ENCODE measurements at regions not wholly inside any gene's neighbourhood (a gene's known extent, or its start where the extent isn't known, plus 50 kb on each side); places are given as distances from the start of the nearest gene placed in this dataset.

GRCh38 chr2:167401309-167401708 lies 513.0 kb downstream of the XIRP2 start:
- H3K27ac ChIP-seq, result no peak overlapping the region
- H3K9me3 ChIP-seq, result peaks cover 0 to 13% (median 3%) of the 10 kb centered on the region in 8 donors
- no peak overlapping the region for H3K4me3 ChIP-seq
- no peak for DNase-seq
- H3K27me3 ChIP-seq (replicated peaks in 1 of 7), result no peaks in the 10 kb centered on the region
- no peaks in the 10 kb centered on the region for H3K4me1 ChIP-seq
- intact Hi-C loops (cut with DNase I; ENCODE audit: low total_unique reads), result no loop called here
- TF ChIP-seq, protein P1, sequence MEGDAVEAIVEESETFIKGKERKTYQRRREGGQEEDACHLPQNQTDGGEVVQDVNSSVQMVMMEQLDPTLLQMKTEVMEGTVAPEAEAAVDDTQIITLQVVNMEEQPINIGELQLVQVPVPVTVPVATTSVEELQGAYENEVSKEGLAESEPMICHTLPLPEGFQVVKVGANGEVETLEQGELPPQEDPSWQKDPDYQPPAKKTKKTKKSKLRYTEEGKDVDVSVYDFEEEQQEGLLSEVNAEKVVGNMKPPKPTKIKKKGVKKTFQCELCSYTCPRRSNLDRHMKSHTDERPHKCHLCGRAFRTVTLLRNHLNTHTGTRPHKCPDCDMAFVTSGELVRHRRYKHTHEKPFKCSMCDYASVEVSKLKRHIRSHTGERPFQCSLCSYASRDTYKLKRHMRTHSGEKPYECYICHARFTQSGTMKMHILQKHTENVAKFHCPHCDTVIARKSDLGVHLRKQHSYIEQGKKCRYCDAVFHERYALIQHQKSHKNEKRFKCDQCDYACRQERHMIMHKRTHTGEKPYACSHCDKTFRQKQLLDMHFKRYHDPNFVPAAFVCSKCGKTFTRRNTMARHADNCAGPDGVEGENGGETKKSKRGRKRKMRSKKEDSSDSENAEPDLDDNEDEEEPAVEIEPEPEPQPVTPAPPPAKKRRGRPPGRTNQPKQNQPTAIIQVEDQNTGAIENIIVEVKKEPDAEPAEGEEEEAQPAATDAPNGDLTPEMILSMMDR (IDR thresholded peaks at IDR 0.05 in 8 of 11, conservative IDR thresholded peaks at IDR 0.05 in 3 of 11), result no peak
- TF ChIP-seq POLR2AphosphoS5 (IDR thresholded peaks at IDR 0.05) (no peak), POLR2A (IDR thresholded peaks at IDR 0.05) (no peak)
- no peaks in the 10 kb centered on the region for H3K36me3 ChIP-seq

- Histone ChIP-seq H3K27me3 (replicated peaks in 1 of 7) (no peaks in the 10 kb centered on the region), H3K27ac (no peak overlapping the region), H3K36me3 (no peaks in the 10 kb centered on the region), H3K9me3 (peaks cover 0 to 13% (median 3%) of the 10 kb centered on the region in 8 donors), H3K4me3 (no peak overlapping the region), H3K4me1 (no peaks in the 10 kb centered on the region)
- no peak for DNase-seq
- 83 to 97% (median 87%) methylated on average over 2 of the region's 2 CpGs for WGBS, 5 donors
- TF ChIP-seq, protein P1 (IDR thresholded peaks at IDR 0.05 in 8 of 11, conservative IDR thresholded peaks at IDR 0.05 in 3 of 11), result no peak
- TF ChIP-seq POLR2A (IDR thresholded peaks at IDR 0.05) (no peak), POLR2AphosphoS5 (IDR thresholded peaks at IDR 0.05) (no peak)
- intact Hi-C loops (cut with DNase I; ENCODE audit: low total_unique reads), result no loop called here
Observed at GRCh38 chr2:167400546-167400945, 512.3 kb downstream of the XIRP2 start.

DNA sequence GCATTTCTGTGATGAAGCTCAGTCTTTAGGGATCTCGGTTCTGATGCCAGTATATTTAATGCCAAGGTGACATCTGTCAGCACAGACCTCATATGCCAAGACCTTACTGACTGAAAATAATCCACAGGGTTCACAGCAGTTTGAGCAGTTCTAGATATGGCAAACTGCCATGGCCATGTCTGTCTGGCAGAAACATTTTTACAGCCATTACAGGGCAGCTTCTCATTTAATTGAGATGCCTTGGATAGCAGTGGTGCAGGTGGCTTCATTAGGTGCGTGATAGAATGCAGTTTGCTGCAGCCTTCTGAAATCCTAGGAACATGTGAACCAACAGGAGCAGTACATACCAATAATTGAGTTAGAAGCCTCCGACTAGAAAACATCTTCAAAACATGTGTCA lies 510.6 kb downstream of the XIRP2 start:
- no peak overlapping the region for H3K4me3 ChIP-seq
- TF ChIP-seq, protein P1 (IDR thresholded peaks at IDR 0.05 in 8 of 11, conservative IDR thresholded peaks at IDR 0.05 in 3 of 11), result no peak
- TF ChIP-seq POLR2A (IDR thresholded peaks at IDR 0.05), result no peak
- TF ChIP-seq POLR2AphosphoS5 (IDR thresholded peaks at IDR 0.05), result no peak
- no peaks in the 10 kb centered on the region for H3K27me3 ChIP-seq (replicated peaks in 1 of 7)
- WGBS, 5 donors, result 75 to 89% (median 86%) methylated on average over 3 of the region's 3 CpGs
- DNase-seq, result no peak
- no peaks in the 10 kb centered on the region for H3K4me1 ChIP-seq
- no peak overlapping the region for H3K27ac ChIP-seq
- intact Hi-C loops (cut with DNase I; ENCODE audit: low total_unique reads), result no loop called here
- H3K9me3 ChIP-seq, result peaks cover 0 to 13% (median 3%) of the 10 kb centered on the region in 8 donors
- H3K36me3 ChIP-seq, result no peaks in the 10 kb centered on the region

- Histone ChIP-seq H3K4me3 (no peak overlapping the region), H3K4me1 (no peaks in the 10 kb centered on the region), H3K27me3 (replicated peaks in 1 of 7) (no peaks in the 10 kb centered on the region), H3K27ac (no peak overlapping the region), H3K9me3 (no peaks in the 10 kb centered on the region), H3K36me3 (no peaks in the 10 kb centered on the region)
- intact Hi-C loops (cut with DNase I; ENCODE audit: low total_unique reads), result no loop called here
- WGBS, 5 donors, result 86 to 98% (median 92%) methylated on average over 1 of the region's 1 CpG
- DNase-seq, result no peak
- no peak for TF ChIP-seq POLR2A (IDR thresholded peaks at IDR 0.05)
- TF ChIP-seq, protein P1 (IDR thresholded peaks at IDR 0.05 in 8 of 11, conservative IDR thresholded peaks at IDR 0.05 in 3 of 11), result no peak
- TF ChIP-seq POLR2AphosphoS5 (IDR thresholded peaks at IDR 0.05), result no peak
Observed at GRCh38 chr2:167388901-167389300, 500.6 kb downstream of the XIRP2 start.
